NCI-H2081 (cell line): ENCODE measurements at regions not wholly inside any gene's neighbourhood (a gene's known extent, or its start where the extent isn't known, plus 50 kb on each side); places are given as distances from the start of the nearest gene placed in this dataset.
"Not testable (repeated sequence)": the region's sequence is repeated elsewhere in the genome, so short reads cannot be mapped to it uniquely, and the experiment has no call there.

Experiments
- DNase-seq, 2 experiments: peaks; one replicate each; lab custom pipeline; 2025; lab: John Stamatoyannopoulos, UW

- no peak for DNase-seq
Observed at GRCh38 chr2:144010096-144010836, 509.7 kb downstream of the ZEB2 start.

GRCh38 chr2:144006139-144006538 lies 513.8 kb downstream of the ZEB2 start:
- no peak for DNase-seq

- DNase-seq = no peak
Observed at GRCh38 chr2:144004742-144005141, 515.2 kb downstream of the ZEB2 start.

DNA sequence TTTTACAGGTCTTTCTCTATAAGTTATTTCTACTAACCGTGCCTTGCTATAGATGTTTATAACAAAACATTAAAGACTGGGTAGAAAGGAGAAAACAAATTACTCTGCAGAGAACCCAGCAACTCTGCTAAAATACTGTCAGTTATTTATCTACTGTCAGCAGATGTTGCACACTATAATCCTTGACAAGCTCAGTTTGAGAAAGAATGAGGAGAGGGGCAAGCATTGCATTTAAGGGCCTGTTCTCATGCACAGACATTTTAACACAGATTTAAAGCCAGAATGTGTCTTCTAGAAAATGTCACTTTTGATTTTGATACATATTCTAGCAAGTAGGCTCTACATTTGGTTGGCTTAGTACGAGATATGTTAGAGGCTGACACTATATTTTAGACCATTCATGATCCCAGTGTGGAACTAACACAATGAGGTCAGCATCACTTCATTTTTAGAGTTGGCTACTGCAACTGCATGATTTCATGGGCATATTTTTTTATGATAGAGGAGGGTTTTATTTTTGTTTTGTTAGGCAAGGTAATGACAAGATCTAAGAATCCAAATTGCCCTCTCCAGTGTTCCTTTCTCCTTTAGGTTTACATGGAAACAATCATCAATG lies 516.4 kb downstream of the ZEB2 start:
- DNase-seq = no peak

- DNase-seq = no peak
Observed at GRCh38 chr2:143996974-143997373, 522.9 kb downstream of the ZEB2 start.

DNA sequence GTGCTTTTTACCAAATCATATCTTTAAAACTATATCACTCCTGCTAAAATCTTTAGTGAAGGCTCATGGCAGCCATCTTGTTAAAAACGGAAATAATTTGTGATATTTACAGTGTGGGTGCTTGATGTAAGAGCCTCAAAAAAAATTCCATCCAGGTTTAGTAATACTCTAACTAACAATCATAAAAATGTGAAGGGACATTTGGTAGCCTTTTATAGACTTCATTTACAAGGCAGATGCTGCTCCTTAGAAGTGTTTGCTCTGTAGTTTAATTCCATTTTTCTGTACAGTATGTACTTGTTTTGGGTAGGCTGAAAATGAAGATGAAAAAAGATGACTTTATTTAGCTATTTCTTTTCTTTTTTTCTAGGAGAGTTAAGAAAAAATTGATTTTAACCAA lies 525.0 kb downstream of the ZEB2 start:
- no peak for DNase-seq

DNA sequence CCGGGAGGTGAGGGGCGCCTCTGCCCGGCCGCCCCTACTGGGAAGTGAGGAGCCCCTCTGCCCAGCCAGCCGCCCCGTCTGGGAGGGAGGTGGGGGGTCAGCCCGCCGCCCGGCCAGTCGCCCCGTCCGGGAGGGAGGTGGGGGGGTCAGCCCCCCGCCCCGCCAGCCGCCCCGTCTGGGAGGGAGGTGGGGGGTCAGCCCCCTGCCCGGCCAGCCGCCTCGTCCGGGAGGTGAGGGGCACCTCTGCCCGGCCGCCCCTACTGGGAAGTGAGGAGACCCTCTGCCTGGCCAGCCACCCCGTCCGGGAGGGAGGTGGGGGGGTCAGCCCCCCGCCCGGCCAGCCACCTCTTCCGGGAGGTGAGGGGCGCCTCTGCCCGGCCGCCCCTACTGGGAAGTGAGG lies 528.3 kb downstream of the ZEB2 start:
- not testable (repeated sequence) for DNase-seq

DNA sequence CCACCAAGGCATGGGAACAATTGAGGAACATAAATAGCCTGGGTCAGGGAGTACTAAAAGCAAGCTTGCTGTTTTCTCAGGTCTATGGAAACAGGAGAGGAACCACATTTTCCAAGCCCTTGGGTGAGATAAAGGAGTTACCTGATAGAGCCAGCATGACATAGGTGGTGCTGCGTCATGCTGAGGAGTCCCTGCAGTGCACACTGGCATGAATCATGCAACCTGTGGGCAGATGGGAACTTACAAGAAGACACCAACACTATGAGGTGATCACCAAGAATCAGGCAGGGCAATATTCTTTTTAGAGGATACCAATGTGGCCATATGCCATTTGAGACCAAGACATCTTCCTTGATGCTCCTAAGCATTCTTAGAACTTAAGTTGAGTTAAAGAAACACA lies 531.8 kb downstream of the ZEB2 start:
- no peak for DNase-seq

GRCh38 chr2:143981428-143981827 lies 538.5 kb downstream of the ZEB2 start:
- DNase-seq = no peak

DNA sequence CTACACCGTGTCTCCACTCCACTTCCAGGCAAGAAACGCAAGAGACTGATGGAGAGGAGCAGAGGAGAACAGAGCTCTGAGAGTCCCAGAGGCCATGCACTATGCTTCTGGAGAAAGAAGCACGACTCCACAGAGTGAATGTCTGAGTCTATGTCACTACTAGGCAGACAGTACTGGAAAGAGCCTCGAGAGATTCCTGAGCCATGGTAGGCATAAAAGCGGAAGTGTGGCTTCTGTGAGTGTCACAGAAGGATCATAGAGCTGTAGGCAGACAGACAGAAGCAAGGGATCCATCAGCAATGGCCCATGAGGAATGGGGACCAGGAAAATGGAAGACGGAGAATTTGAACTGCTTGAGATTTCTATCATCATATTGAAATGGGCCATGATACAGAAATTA lies 542.6 kb downstream of the ZEB2 start:
- DNase-seq = no peak

DNA sequence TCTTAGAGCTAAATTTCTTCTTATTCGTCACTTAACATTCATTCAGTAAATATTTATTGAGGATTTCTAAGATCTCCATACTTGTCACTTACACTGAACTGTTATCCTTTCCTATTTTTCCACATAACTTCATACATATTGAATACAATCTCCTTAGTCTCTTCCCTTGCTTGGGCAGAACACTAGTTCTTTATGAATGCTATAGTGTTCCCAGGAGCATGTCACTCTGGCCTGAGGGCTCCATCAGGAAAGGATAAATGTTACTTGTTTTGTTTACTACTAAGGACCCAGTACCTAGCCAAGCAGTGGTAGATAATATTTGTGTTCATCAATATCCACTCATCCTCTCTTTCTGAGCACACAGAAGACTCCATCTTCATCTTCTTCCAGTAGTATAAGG lies 544.7 kb downstream of the ZEB2 start:
- DNase-seq = no peak

GRCh38 chr2:143974262-143974661 lies 545.7 kb downstream of the ZEB2 start:
- no peak for DNase-seq

DNA sequence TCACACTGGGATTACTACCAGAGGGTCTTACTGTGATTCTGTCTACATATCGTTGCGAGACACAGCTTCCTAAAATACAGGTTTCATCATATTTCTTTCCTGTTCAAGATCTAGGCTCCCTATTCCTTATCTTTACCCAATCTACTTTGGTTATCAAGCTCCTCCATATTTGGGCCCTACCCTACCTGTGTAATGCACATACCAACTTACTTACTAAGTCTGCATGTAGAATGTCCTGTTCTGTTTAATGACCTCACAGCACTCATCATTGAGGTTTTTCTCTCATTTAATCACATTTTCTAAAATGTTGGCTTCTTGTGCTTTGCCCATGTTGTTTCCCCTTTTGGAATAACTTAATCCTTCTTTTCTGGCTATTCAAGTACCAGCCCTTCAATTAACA lies 551.1 kb downstream of the ZEB2 start:
- DNase-seq = no peak

GRCh38 chr2:143968360-143968759 lies 551.6 kb downstream of the ZEB2 start:
- no peak for DNase-seq

- no peak for DNase-seq
Observed at GRCh38 chr2:143965493-143966164, 554.3 kb downstream of the ZEB2 start.

DNA sequence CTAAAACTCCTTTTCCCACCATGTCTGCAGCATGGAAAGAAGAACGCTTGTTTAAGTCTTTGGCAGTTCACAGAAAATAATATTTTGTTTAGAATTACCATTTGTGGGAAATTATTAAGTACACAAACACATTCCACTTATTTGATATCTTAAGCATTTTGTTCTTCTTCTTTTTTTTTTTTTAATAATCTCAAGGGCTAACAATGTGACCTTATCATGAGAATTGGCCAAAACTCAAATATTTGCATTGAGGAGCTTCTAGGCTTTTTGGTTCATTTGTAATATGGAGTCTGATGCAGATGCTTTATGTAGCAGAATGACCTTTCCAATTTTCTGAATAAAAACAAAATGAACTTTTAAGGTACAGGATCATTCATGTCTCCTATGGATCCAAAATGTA lies 555.0 kb downstream of the ZEB2 start:
- no peak for DNase-seq

DNA sequence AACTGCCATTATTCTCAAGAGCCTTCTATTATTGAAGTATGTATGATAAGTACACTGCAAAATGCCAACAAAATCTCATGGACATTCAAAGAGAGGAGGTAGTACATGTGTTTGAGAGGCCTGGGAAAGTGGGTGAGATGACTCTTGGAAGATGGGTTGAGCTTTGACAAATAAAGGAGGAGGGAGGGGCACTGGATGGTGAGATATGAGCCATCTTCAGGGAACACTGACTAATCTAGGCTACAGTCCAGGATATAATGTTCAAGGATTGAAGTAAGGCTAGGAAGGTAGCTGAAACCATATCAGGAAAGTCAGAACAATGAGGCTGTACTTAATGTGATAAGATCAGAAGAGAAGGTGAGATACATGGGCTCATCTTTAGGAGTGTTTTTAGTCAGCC lies 559.7 kb downstream of the ZEB2 start:
- no peak for DNase-seq

DNA sequence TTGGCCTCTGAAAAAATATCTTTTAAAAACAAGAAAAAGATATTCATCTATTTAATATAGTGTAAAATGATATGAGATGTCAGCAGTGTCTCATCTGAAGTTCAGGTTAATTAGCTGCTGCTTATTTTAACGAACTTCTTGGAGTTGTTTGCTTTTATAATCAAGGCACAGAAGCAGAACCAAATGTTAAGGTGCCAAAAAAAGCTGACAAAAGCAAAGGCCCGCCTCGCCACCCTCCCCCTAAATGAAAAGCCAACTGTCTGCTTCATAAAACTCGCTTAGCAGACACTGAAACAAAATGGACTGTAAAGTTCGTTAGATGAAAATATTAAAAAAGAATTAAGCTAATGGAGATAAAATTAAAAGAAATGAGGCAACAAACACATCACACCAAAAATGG lies 562.6 kb downstream of the ZEB2 start:
- DNase-seq = no peak

DNA sequence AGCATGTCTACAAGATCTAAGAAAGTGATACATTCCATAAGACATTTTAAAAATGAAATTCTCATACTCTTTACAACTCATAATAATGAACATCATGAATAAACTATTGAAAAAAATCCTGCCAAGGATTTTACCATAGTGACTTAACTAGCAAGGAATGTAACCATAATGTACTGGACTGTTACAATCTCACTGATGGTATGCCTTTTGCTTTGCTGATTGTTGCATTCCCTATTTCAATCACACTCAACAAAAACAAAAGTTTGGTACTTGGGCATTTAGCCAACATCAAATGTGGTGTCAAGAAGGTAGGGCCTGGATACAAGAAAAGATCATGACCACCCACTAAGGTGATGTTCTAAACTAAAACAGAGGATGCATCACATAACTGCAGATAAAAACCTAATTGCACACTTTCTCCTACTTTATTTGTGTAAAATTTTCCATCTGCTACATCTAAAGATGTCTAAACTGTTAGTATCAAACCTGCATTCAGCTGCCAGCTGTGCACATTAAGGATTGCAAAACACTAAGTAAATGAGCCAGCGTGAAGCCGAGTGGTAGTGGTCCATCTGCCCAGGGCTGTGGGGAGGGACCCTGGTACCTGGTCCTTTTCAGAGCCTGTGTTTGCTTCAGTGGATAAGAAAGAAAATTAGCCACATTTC lies 564.4 kb downstream of the ZEB2 start:
- DNase-seq = no peak

GRCh38 chr2:143954844-143955243 lies 565.1 kb downstream of the ZEB2 start:
- no peak for DNase-seq

GRCh38 chr2:143954186-143954585 lies 565.7 kb downstream of the ZEB2 start:
- DNase-seq = no peak

- no peak for DNase-seq
Observed at GRCh38 chr2:143953451-143954030, 566.4 kb downstream of the ZEB2 start.

DNA sequence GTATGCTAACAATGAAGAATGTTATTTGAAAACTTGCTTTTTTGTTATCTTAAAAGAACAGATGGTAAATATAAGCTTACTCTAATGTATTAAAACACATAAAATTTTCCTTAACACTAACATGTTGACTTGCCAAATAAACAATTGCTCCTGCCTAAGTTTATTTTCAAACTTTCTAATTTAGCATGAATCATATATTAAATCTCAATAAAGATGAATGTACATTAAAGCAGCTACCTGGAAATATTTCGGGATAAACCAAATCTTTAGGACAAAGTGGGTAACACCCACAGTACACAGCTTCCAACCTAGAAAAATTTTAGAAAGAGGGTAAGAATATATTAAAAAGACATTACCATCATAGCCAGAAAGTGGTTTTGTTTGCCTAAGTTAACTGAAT lies 567.4 kb downstream of the ZEB2 start:
- no peak for DNase-seq
